ENCODE measurements at regions not wholly inside any gene's neighbourhood (a gene's known extent, or its start where the extent isn't known, plus 50 kb on each side); places are given as distances from the start of the nearest gene placed in this dataset.
A peak's percentile ranks its signal among the peaks of the same experiment; 100 is the strongest.

GRCh38 chr7:127513311-127513710, 72.1 kb downstream of the GCC1 start:
- FAIRE-seq (no peak), ATAC-seq (no peak), DNase-seq (no peak)
- intact Hi-C loops (cut with DNase I) = no loop called here
- 92 to 93% methylated on average over 11 of the region's 11 CpGs for WGBS, 2 donors
- Histone ChIP-seq H3K4me1 (no peaks in the 10 kb centered on the region), H3K36me3 (no peaks in the 10 kb centered on the region), H3K27ac (no peak overlapping the region), H3K4me3 (no peak overlapping the region), H3K9me3 (no peaks in the 10 kb centered on the region), H3K27me3 (no peaks in the 10 kb centered on the region)
- no peak for TF ChIP-seq CTCF (IDR thresholded peaks at IDR 0.05)

- no peaks in the 10 kb centered on the region for H3K9me3 ChIP-seq
- H3K27me3 ChIP-seq = no peaks in the 10 kb centered on the region
- H3K4me3 ChIP-seq = no peak overlapping the region
- H3K27ac ChIP-seq = no peak overlapping the region
- FAIRE-seq (no peak), DNase-seq (no peak), ATAC-seq (no peak)
- intact Hi-C loops (cut with DNase I) = no loop called here
- 88 to 94% methylated on average over 6 of the region's 6 CpGs for WGBS, 2 donors
- H3K36me3 ChIP-seq = no peaks in the 10 kb centered on the region
- no peaks in the 10 kb centered on the region for H3K4me1 ChIP-seq
- no peak for TF ChIP-seq CTCF (IDR thresholded peaks at IDR 0.05)
These were observed 72.7 kb downstream of the GCC1 start for GRCh38 chr7:127512663-127513062.

- WGBS, 2 donors = 38 to 40% methylated on average over 4 of the region's 4 CpGs
- Histone ChIP-seq H3K4me1 (no peaks in the 10 kb centered on the region), H3K27me3 (no peaks in the 10 kb centered on the region), H3K4me3 (no peak overlapping the region), H3K27ac (no peak overlapping the region), H3K9me3 (no peaks in the 10 kb centered on the region), H3K36me3 (no peaks in the 10 kb centered on the region)
- ATAC-seq (peak; percentile 40 to 81 (median 66)), DNase-seq (peak in 5 of 6 donors; percentile 18 to 65 (median 31)), FAIRE-seq (no peak)
- peak in 3 of 4 donors; percentile 15 to 36 (median 22) for TF ChIP-seq CTCF (IDR thresholded peaks at IDR 0.05)
- intact Hi-C loops (cut with DNase I) = no loop called here
These were observed 80.7 kb downstream of the GCC1 start for GRCh38 chr7:127504715-127505114.

- intact Hi-C loops (cut with DNase I) = no loop called here
These were observed 83.6 kb downstream of the GCC1 start for GRCh38 chr7:127501817-127502216.

More at GRCh38 chr7:127501817-127502216, 83.6 kb downstream of the GCC1 start:
- H3K4me1 ChIP-seq = no peaks in the 10 kb centered on the region
- FAIRE-seq (no peak), DNase-seq (no peak), ATAC-seq (no peak)
- no peaks in the 10 kb centered on the region for H3K36me3 ChIP-seq
- H3K27ac ChIP-seq = no peak overlapping the region
- H3K9me3 ChIP-seq = no peaks in the 10 kb centered on the region
- TF ChIP-seq CTCF (IDR thresholded peaks at IDR 0.05) = no peak
- WGBS, 2 donors = 95 to 96% methylated on average over 4 of the region's 4 CpGs
- H3K4me3 ChIP-seq = no peak overlapping the region
- no peaks in the 10 kb centered on the region for H3K27me3 ChIP-seq
